ENCODE measurements at regions not wholly inside any gene's neighbourhood (a gene's known extent, or its start where the extent isn't known, plus 50 kb on each side); places are given as distances from the start of the nearest gene placed in this dataset.

DNA sequence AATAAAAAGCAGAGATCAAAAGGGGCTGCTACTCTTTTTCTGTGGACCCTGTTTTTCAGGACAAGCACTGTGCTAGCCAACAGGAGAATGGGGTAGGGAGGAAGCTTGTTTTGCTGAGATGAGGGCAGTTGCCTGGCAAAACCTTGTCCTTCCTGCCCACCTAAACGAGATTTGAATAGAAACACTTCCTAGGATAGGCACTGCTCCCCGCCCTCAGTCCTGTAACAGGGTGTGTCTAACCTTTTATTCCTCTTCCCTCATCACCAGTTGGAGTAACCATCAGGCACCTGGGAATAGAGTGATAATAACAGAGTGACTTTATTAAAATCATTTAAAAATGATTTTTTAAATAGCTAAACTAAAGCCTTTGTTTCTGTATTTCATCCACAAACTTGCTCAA is 368.8 kb downstream of the LNPK start:
- TF ChIP-seq, protein P1, sequence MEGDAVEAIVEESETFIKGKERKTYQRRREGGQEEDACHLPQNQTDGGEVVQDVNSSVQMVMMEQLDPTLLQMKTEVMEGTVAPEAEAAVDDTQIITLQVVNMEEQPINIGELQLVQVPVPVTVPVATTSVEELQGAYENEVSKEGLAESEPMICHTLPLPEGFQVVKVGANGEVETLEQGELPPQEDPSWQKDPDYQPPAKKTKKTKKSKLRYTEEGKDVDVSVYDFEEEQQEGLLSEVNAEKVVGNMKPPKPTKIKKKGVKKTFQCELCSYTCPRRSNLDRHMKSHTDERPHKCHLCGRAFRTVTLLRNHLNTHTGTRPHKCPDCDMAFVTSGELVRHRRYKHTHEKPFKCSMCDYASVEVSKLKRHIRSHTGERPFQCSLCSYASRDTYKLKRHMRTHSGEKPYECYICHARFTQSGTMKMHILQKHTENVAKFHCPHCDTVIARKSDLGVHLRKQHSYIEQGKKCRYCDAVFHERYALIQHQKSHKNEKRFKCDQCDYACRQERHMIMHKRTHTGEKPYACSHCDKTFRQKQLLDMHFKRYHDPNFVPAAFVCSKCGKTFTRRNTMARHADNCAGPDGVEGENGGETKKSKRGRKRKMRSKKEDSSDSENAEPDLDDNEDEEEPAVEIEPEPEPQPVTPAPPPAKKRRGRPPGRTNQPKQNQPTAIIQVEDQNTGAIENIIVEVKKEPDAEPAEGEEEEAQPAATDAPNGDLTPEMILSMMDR (IDR thresholded peaks at IDR 0.05; ENCODE audit: low read depth, low read length) = no peak
- H3K4me3 ChIP-seq (ENCODE audit: low read depth, low read length) = no peak overlapping the region

DNA sequence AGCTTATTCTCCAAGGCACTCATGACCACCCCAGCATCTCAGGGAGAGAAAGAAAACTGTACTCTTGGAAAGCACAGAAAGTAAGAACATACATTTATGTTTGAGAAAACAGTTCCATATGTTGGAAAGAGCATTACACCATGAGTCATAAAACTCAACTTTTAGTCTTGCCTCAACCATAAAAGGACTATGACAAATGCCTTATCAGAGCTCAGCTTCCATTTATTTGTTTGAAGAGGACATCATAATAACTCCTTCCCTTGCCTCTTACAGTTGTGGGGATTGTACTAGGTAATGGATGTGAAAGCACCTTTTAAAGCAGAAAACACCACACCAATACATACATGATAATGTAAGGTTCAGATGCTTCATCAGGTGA is 370.8 kb downstream of the LNPK start:
- TF ChIP-seq, protein P1 (IDR thresholded peaks at IDR 0.05; ENCODE audit: low read depth, low read length) = no peak
- no peak overlapping the region for H3K4me3 ChIP-seq (ENCODE audit: low read depth, low read length)

DNA sequence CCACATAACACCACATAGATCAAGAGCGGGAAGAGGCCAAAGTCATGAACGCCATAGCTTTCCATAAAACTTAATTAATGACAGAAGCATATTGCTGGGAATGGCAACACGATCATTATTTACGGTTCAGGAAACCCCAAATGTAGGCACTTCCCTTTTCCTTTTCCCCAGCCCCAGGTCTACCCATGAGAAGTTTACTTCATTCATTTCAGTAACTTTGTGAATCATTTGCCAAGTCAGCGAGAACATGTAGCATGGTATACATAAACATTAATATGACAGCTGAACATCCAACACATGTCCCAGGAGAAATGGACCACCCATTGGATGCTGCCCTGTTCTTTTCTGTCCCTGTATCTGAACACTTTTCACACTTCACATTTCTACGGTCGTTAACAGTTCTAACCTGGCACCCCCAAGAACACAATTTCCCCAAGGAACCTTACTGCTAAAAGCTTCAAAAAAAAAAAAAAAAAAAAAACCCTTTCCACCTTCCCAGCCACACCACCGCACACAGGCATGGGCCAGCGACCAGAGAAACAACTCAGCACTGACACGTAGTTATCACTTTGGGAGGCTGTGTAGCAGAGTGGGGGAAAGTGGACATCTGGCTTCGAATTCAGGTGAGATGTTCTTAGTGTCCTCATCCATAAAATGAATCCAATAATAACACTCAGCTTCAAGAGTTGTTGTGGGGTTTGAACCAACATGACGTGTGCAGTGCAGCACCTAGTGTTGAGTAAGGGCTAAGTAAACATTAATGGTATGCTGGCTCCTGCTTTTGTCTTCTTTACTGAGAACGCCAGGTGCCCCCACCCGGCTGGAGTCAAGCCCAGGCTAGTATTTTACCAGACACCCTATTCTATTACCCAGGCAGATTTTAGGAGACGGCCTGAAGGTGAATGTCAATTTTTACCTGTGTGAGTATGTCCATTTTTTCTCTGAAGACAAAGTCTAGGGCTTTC is 371.5 kb downstream of the LNPK start:
- no peak overlapping the region for H3K4me3 ChIP-seq (ENCODE audit: low read depth, low read length)
- TF ChIP-seq, protein P1 (IDR thresholded peaks at IDR 0.05; ENCODE audit: low read depth, low read length) = no peak

DNA sequence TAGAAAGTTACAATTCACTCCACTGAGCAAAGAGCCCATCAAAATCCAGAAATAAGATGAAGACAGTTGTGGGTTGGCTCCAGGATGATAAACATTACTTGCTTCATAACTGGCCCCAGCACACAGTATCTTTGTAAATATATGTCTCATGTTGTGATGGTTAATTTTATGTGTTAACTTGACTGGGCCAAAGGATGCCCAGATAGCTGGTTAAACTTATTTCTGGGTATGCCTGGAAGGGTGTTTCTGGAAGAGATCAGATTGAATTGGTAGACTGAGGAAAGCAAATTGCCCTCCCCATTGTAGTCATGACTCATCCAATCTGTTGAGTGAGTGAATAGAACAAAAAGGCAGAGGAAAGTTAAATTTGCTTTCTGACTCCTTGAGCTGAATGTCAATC is 373.8 kb downstream of the LNPK start:
- TF ChIP-seq, protein P1 (IDR thresholded peaks at IDR 0.05; ENCODE audit: low read depth, low read length) = no peak
- no peak overlapping the region for H3K4me3 ChIP-seq (ENCODE audit: low read depth, low read length)

DNA sequence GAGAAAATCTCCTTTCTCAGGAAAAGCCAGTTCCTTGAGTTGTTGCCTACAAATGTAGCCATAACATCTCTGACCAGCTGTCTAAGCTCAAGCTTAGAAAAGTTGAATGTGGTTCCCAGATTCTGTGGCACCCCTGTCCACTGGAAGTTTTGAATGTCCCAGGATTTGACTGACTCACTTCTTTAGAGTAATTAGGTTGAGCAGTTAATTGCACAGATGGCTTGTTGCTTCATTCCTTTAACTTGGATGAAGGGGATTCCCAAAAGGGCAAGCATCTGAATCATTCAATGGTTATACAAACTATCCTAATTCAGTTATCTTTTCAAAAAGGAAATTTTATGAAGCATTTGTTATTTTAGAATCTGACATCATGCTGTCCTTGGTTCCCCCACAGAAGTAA is 374.7 kb downstream of the LNPK start:
- no peak overlapping the region for H3K4me3 ChIP-seq (ENCODE audit: low read depth, low read length)

DNA sequence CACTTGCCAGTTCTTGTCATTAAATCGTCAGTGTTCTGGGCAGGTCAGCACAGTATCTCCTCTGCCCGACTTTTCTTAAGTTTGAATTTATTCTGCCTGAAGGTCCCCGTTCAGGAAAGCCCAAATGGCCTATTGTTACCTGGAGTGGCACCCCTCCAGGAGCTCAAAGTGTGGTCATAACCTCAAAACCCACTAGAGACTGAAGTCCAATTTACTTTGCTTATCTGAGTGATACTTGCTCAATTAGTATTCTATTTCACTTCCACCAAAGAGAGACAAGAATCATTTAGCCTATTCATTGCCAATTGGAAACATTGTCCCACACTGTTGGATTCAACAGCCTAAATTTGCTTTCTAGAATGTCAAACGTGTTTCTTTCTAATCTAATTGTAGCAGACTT is 375.3 kb downstream of the LNPK start:
- H3K4me3 ChIP-seq (ENCODE audit: low read depth, low read length) = no peak overlapping the region
- TF ChIP-seq, protein P1 (IDR thresholded peaks at IDR 0.05; ENCODE audit: low read depth, low read length) = no peak

More for the DNA sequence above, 374.7 kb downstream of the LNPK start:
- TF ChIP-seq, protein P1 (IDR thresholded peaks at IDR 0.05; ENCODE audit: low read depth, low read length) = no peak

DNA sequence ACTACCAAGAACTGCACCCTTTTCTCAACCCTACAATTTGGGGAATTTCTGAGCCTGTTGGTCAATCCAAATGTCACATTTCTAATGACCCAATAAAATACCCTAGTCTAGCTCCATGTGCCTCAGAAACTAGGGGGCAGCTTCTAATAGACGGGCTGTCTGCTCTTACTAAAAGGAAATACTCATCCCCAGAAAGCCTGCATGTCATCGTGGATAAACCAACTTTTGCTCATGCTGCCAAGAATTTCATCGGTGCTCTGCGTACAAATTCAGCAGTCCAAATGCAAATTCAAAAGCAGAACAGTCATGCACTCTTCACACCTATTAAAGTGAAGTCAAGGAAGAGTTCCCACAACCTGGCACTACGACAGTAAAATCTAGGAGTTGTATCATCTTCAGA is 377.3 kb downstream of the LNPK start:
- no peak overlapping the region for H3K4me3 ChIP-seq (ENCODE audit: low read depth, low read length)
- TF ChIP-seq, protein P1 (IDR thresholded peaks at IDR 0.05; ENCODE audit: low read depth, low read length) = no peak
